Testis (tissue), 2 donors: ENCODE measurements at regions not wholly inside any gene's neighbourhood (a gene's known extent, or its start where the extent isn't known, plus 50 kb on each side); places are given as distances from the start of the nearest gene placed in this dataset.

Experiments used
- DNase-seq: peaks from one replicate; pipeline ENCODE4 v3.0.0-alpha.2; 2019
- H3K27ac ChIP-seq, 2 donors: fragments of 200-600 bp; sonication (generic); one replicate each; pipeline ENCODE4 v1.5.1; 2019
- H3K27me3 ChIP-seq: fragments of 200-600 bp; sonication (generic); one replicate; pipeline ENCODE4 v1.5.1; 2019
- H3K36me3 ChIP-seq: fragments of 200-600 bp; sonication (generic); one replicate; pipeline ENCODE4 v1.5.1; 2017; ENCODE audit warnings: low read depth; ENCODE audit errors: missing control alignments
- H3K4me1 ChIP-seq: fragments of 200-600 bp; sonication (generic); one replicate; pipeline ENCODE4 v1.5.1; 2019
- H3K4me3 ChIP-seq, 2 donors: fragments of 200-600 bp; sonication (generic); one replicate each; pipeline ENCODE4 v1.5.1; 2017 to 2019
- H3K9me3 ChIP-seq: fragments of 200-600 bp; sonication (generic); one replicate; pipeline ENCODE4 v1.5.1; 2017
- CTCF ChIP-seq, 3 experiments: fragments of 450-650 bp in 2 of 3; fragments of 200-600 bp in 1 of 3; sonication (generic) in 1 of 3; IDR thresholded peaks; one replicate each; pipeline ENCODE4 v1.5.1; 2016 to 2019; ENCODE audit warnings: antibody characterized with exemption in 3 of 3, mild to moderate bottlenecking in 2 of 3, moderate library complexity in 1 of 3
- POLR2A ChIP-seq: fragments of 450-650 bp; IDR thresholded peaks from one replicate; pipeline ENCODE4 v1.6.1; 2017; ENCODE audit warnings: antibody characterized with exemption, mild to moderate bottlenecking, moderate library complexity
- WGBS, 2 donors: methylation state at CpG; one replicate each; pipeline ENCODE4 v1.1.5; 2018; 5-methylcytosine and 5-hydroxymethylcytosine counted together
- intact Hi-C: fragments of 100-400 bp; cut with DNase I; formaldehyde crosslinking; loops from one replicate; pipeline ENCODE4 v1.15.1; 2023; ENCODE audit warnings: low total_unique reads

- intact Hi-C loops = no loop called here
- Histone ChIP-seq H3K36me3 (no peaks in the 10 kb centered on the region), H3K4me1 (no peaks in the 10 kb centered on the region), H3K9me3 (no peaks in the 10 kb centered on the region), H3K27ac (no peak overlapping the region), H3K27me3 (no peaks in the 10 kb centered on the region), H3K4me3 (no peak overlapping the region)
- no peak for DNase-seq
- no peak for TF ChIP-seq CTCF (IDR thresholded peaks at IDR 0.05)
- TF ChIP-seq POLR2A = no peak
- 100% methylated on average over 1 of the region's 1 CpG for WGBS, 2 donors
Observed at GRCh38 chrX:132272826-132273225, 53.6 kb upstream of the RAP2C start.

- no peak for DNase-seq
- 48 to 59% methylated on average over 3 of the region's 3 CpGs for WGBS, 2 donors
- no peak overlapping the region for H3K27ac ChIP-seq
- H3K36me3 ChIP-seq = no peaks in the 10 kb centered on the region
- TF ChIP-seq POLR2A (no peak), CTCF (IDR thresholded peaks at IDR 0.05) (no peak)
- H3K4me1 ChIP-seq = no peaks in the 10 kb centered on the region
- H3K27me3 ChIP-seq = no peaks in the 10 kb centered on the region
- intact Hi-C loops = no loop called here
- H3K9me3 ChIP-seq = no peaks in the 10 kb centered on the region
- H3K4me3 ChIP-seq = no peak overlapping the region
Observed at GRCh38 chrX:132271311-132271778, 52.1 kb upstream of the RAP2C start.

GRCh38 chrX:132270699-132271098 lies 51.5 kb upstream of the RAP2C start:
- intact Hi-C loops = no loop called here
- DNase-seq = peak; percentile 54
- TF ChIP-seq POLR2A = no peak
- TF ChIP-seq CTCF (IDR thresholded peaks at IDR 0.05) = no peak
- H3K36me3 ChIP-seq = no peaks in the 10 kb centered on the region
- no peaks in the 10 kb centered on the region for H3K4me1 ChIP-seq
- H3K27ac ChIP-seq = no peak overlapping the region
- H3K4me3 ChIP-seq = no peak overlapping the region
- H3K27me3 ChIP-seq = no peaks in the 10 kb centered on the region
- WGBS, 2 donors = 28 to 46% methylated on average over 2 to 3 of the region's 3 CpGs
- H3K9me3 ChIP-seq = no peaks in the 10 kb centered on the region

GRCh38 chrX:132270021-132270420 lies 50.8 kb upstream of the RAP2C start:
- Histone ChIP-seq H3K27ac (no peak overlapping the region), H3K9me3 (no peaks in the 10 kb centered on the region), H3K4me3 (no peak overlapping the region), H3K4me1 (no peaks in the 10 kb centered on the region), H3K36me3 (no peaks in the 10 kb centered on the region), H3K27me3 (no peaks in the 10 kb centered on the region)
- DNase-seq = no peak
- TF ChIP-seq CTCF (IDR thresholded peaks at IDR 0.05) (no peak), POLR2A (no peak)
- WGBS, 2 donors = 92 to 93% methylated on average over 2 of the region's 2 CpGs
- intact Hi-C loops = no loop called here
